ENCODE measurements at regions not wholly inside any gene's neighbourhood (a gene's known extent, or its start where the extent isn't known, plus 50 kb on each side); places are given as distances from the start of the nearest gene placed in this dataset.

GRCh38 chr5:97628807-97629206 is 445.8 kb upstream of the RIOK2 start:
- intact Hi-C loops (cut with DNase I; ENCODE audit: low total_unique reads) = no loop called here
- H3K4me3 ChIP-seq = no peak overlapping the region

DNA sequence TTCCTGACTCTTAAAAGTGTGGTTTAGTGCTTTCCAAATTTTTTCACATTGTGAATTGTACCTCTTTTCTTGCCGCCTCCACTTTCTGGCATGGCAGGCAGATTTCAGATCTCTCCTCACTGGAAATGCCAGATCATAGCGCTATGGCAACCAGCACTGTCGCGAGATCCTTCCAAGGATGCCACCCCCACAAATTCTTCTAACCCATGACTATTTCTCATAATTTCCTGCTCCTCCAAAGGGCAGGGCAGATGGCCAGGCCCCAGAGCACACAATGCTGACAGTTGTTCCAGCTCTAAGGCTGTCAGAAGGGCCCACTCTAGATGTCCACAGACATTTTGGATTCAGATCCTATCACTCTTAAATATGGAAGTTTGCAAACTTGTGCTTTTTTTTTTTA is 446.2 kb upstream of the RIOK2 start:
- TF ChIP-seq POLR2A (IDR thresholded peaks at IDR 0.05) = no peak
- TF ChIP-seq, protein P1, sequence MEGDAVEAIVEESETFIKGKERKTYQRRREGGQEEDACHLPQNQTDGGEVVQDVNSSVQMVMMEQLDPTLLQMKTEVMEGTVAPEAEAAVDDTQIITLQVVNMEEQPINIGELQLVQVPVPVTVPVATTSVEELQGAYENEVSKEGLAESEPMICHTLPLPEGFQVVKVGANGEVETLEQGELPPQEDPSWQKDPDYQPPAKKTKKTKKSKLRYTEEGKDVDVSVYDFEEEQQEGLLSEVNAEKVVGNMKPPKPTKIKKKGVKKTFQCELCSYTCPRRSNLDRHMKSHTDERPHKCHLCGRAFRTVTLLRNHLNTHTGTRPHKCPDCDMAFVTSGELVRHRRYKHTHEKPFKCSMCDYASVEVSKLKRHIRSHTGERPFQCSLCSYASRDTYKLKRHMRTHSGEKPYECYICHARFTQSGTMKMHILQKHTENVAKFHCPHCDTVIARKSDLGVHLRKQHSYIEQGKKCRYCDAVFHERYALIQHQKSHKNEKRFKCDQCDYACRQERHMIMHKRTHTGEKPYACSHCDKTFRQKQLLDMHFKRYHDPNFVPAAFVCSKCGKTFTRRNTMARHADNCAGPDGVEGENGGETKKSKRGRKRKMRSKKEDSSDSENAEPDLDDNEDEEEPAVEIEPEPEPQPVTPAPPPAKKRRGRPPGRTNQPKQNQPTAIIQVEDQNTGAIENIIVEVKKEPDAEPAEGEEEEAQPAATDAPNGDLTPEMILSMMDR (IDR thresholded peaks at IDR 0.05) = no peak
- Histone ChIP-seq H3K27me3 (no peaks in the 10 kb centered on the region), H3K9me3 (no peaks in the 10 kb centered on the region), H3K4me1 (no peaks in the 10 kb centered on the region), H3K4me3 (no peak overlapping the region), H3K27ac (no peak overlapping the region), H3K36me3 (no peaks in the 10 kb centered on the region)
- peak in 1 of 2 donors; percentile 24 for DNase-seq
- intact Hi-C loops (cut with DNase I; ENCODE audit: low total_unique reads) = no loop called here

More at GRCh38 chr5:97628807-97629206, 445.8 kb upstream of the RIOK2 start:
- no peak for TF ChIP-seq POLR2A (IDR thresholded peaks at IDR 0.05)
- TF ChIP-seq, protein P1 (IDR thresholded peaks at IDR 0.05) = no peak
- H3K27ac ChIP-seq = no peak overlapping the region
- no peak for DNase-seq
- no peaks in the 10 kb centered on the region for H3K4me1 ChIP-seq
- H3K27me3 ChIP-seq = no peaks in the 10 kb centered on the region
- H3K9me3 ChIP-seq = no peaks in the 10 kb centered on the region
- no peaks in the 10 kb centered on the region for H3K36me3 ChIP-seq

DNA sequence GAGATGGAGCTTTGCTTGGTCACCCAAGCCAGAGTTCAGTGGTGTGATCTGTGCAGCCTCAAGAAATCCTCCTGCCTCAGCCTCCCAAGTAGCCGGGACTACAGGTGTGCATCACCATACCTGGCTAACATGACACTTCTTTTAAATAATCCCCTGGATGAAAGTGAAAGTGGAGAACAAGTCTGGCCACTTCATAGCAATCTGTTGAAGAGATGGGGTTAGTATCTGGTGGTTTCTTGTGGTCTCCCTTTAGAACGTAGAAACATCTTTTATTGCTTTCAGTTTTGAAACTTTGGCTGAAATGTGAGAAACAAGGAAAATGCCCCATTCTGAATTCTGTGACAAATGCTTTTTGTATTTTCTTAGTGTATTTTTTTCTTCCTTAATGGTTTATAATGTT is 452.5 kb upstream of the RIOK2 start:
- no peaks in the 10 kb centered on the region for H3K36me3 ChIP-seq
- no peaks in the 10 kb centered on the region for H3K27me3 ChIP-seq
- H3K4me1 ChIP-seq = no peaks in the 10 kb centered on the region
- no peak for TF ChIP-seq POLR2A (IDR thresholded peaks at IDR 0.05)
- TF ChIP-seq, protein P1 (IDR thresholded peaks at IDR 0.05) = no peak
- H3K9me3 ChIP-seq = no peaks in the 10 kb centered on the region
- no peak for DNase-seq
- H3K27ac ChIP-seq = no peak overlapping the region
- H3K4me3 ChIP-seq = no peak overlapping the region
- intact Hi-C loops (cut with DNase I; ENCODE audit: low total_unique reads) = no loop called here

DNA sequence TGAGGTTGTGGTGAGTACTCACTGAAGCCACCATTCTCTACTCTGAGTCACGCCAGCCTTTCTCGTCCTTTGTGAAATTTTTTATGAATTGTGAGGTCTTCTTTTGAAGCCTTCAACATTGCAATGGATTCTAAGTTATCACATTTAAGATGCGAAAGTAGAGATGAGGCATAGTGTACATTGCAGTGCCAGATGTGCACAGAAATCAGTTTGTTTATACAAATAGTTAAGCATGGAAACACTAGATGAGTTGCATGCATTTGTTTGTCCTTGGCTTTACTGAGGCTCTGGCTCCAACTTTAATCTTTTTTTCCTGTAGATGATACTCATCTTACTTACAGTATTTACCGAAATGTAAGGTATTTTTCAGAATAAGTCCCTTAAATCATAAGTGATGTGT is 453.7 kb upstream of the RIOK2 start:
- H3K36me3 ChIP-seq = no peaks in the 10 kb centered on the region
- H3K27ac ChIP-seq = no peak overlapping the region
- H3K27me3 ChIP-seq = no peaks in the 10 kb centered on the region
- no peaks in the 10 kb centered on the region for H3K9me3 ChIP-seq
- DNase-seq = no peak
- intact Hi-C loops (cut with DNase I; ENCODE audit: low total_unique reads) = no loop called here
- no peaks in the 10 kb centered on the region for H3K4me1 ChIP-seq
- H3K4me3 ChIP-seq = no peak overlapping the region
- no peak for TF ChIP-seq POLR2A (IDR thresholded peaks at IDR 0.05)
- TF ChIP-seq, protein P1 (IDR thresholded peaks at IDR 0.05) = no peak

DNA sequence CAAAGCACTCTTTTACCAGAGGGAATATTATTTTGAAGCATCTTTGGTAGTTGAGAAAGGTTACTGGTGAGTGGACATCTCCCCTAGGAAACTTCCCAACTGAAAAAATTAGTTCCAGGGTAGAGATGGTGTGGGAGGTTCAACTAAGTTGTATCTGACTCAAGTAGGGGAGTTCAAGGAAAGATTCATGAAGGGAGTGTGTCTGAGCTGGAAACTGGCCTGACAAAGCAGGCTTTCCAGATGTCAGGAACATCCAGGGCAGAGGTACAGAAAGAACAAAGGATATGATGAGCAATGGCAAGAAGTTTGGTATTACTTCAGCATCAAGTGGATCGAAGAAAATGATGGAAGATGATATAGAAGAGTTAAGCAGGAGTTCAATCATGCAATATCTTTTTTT is 458.0 kb upstream of the RIOK2 start:
- no peaks in the 10 kb centered on the region for H3K4me1 ChIP-seq
- H3K4me3 ChIP-seq = no peak overlapping the region
- no peak for DNase-seq
- no peaks in the 10 kb centered on the region for H3K36me3 ChIP-seq
- intact Hi-C loops (cut with DNase I; ENCODE audit: low total_unique reads) = no loop called here
- no peak for TF ChIP-seq POLR2A (IDR thresholded peaks at IDR 0.05)
- TF ChIP-seq, protein P1 (IDR thresholded peaks at IDR 0.05) = no peak
- no peaks in the 10 kb centered on the region for H3K27me3 ChIP-seq
- H3K9me3 ChIP-seq = no peaks in the 10 kb centered on the region
- H3K27ac ChIP-seq = no peak overlapping the region

Data from uterus (tissue), 3 donors.